Kidney tubule cell (primary cell): ENCODE measurements at regions not wholly inside any gene's neighbourhood (a gene's known extent, or its start where the extent isn't known, plus 50 kb on each side); places are given as distances from the start of the nearest gene placed in this dataset.

ENCODE experiments used
- DNase-seq: peaks from one replicate; pipeline ENCODE4 v3.0.0-alpha.2; 2018; ENCODE audit warnings: low spot score

GRCh38 chr7:25926009-25926408 is 226.0 kb upstream of the NFE2L3 start:
- peak; percentile 55 for DNase-seq

GRCh38 chr7:25926451-25926850 is 225.5 kb upstream of the NFE2L3 start:
- DNase-seq: peak; percentile 2

GRCh38 chr7:25926891-25927625 is 224.9 kb upstream of the NFE2L3 start:
- no peak for DNase-seq

DNA sequence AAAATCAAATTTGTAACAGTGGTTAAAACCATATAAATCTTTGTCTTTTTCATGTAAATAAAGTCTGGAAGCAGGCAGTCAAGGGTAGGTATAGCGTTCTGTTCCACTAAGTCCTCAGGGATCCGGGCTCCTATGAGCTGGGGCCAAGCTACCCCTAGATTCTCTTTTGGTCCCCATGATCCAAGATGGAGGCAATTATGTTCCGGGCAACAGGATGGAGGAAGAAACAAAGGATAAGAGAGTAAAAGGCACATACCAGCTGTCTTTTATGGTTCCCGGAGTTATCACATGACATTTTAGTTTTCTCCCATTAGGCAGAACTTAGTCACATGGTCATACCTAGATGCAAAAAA is 224.4 kb upstream of the NFE2L3 start:
- no peak for DNase-seq

DNA sequence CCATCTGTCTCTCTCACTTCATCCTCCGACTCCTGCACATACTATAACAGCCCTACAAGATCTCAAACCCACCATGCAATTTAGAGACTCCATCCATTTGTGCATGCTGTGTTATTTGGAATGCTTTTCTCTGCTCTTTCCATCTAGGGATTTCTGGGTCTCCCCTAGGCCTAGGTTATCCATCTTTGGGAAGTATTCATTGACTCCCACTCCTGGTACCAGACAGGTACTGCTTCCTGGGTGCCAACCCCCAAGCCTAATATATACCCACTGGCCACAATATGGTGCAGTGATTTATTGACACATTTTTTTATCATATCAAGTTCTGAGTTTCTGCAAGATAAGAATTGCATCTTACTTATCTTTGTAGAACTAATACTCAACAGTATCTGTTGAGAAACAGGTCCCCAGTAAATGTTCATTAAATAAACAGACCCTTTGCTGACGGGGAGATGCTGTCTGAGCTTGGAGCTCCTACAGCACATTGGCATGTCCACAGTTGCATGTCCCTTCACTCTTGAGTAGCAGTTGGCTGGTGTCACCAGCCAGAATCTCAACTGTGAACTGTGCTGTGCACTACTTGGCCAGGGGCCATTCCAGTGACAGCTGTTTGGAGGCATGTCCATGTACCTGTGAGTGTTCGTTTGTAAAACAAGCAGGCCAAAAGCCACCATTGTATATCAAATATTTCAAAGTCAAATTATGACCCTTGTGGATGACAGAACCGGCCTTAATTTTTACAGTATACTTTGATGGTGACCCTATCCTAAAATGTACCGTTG is 223.3 kb upstream of the NFE2L3 start:
- no peak for DNase-seq

DNA sequence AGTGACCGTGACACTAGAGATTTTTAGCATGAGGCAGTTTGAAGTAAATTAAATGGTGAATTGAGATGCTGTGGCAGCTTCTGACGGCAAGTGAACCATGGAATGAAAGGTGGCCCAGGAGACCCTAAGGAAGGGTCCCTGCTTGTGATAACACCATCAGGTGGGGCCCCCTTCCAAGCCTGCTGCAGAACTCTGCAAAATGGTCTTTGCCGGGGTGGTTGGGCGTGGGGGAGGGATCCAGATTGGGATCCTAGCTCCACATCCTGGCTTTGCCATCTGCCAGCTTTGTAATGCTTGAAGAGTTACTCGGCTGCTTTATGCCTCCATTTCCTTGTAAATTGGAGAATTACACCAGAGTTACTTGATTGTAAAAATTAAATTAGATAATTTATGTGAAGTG is 222.6 kb upstream of the NFE2L3 start:
- DNase-seq: no peak

GRCh38 chr7:25930492-25931048 is 221.4 kb upstream of the NFE2L3 start:
- no peak for DNase-seq

DNA sequence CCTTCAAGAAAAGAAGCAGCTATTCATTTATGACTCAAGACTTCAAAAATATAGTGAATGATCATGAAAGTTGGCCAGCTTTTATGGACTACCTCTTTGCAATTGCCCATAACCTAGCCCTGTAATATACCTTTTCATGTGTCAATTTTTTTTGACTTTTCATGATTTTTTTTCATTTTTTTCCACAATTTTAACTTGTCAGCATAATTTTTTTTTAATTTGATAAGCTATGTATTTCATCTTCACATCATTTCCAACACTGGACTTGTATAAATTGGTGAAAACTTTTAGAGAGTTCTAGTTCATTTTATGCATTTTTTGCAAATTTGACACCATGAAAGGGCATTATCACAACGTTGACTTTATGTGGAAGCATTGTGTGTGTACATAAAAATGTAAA is 220.8 kb upstream of the NFE2L3 start:
- no peak for DNase-seq

DNA sequence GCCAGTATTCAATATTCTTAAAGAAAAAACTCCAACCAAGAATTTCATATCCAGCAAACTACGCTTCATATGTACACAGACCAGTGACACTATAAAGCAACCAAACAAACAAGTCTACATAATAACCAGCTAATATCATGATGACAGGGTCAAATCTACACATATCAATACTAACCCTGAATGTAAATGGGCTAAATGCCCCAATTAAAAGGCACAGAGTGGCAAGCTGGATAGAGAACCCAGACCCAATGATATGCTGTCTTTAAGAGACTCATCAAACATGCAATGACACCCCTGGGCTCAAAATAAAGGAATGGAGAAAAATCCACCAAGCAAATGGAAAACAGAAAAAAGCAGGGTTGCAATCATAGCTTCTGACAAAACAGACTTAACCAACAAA is 218.1 kb upstream of the NFE2L3 start:
- no peak for DNase-seq

DNA sequence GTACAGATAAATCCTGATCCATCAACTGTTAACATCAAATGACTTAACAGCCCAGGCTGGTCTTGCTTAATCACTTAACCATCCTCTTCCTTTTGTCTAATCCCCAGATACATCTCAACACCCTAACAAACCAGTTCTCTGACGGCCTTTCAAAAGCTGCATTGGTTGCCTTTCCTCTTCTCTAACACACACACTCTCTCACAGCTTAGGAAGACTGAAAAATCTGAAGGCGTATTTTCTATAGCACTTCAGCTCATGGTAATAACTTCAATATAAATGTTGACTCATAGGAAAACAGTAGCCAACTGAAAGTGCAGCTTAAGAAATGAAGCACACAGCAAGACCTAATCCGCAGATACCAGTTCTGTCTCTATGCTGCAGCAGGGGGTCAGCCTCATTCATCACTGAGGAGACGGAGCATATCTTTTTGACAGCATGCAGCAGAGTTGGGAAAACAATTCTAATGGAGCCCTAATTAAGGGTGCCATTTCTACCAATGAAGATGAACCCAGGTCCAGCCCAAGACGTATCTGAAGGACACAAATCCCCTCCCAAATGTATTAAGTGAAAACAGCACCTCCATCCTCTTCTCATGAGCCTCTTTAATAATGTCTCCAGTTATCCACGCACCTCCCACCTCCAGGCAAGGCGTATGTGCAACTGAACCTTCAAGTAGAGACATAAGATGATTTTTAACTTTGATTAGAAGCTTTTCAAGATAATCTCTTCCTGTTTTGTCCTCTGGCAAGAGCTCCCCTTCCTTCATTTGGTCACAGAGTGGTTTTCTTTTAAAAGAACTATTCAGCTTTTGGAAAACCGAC is 211.7 kb upstream of the NFE2L3 start:
- no peak for DNase-seq

DNA sequence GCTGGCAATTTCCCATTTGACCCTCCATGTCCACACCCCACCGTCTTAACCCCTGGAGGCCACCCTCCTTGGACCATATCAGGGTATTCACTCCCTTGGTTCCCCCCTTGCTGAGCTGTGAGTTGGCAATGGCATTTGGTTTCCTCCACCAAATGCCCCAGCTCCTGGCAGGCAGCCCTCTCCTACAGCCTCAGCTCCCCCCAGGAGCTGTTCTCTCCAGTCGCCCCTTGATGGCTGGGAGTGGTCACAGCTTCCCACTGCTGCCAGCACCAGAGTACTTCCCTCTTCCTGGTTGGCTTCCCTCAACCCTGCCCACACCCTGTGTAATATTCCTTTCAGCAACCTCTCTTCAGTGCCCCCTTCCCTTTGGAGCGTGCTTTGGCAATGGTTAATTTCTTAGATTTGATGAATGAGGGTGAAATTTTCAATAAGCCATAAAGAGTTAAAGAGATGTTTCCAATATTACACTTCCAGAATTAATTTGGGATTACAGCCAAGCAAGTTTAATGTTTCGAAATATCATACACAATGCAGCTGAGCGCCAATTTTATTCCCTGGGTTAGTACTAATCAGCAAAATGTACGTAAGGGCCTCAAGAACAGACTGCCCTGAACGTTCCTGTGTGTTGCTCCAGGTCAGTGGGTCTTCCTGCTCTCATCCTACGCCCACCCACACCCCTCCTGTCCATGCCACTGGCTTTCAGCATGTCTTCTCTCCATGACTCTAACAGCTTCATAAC is 207.1 kb upstream of the NFE2L3 start:
- DNase-seq: no peak

DNA sequence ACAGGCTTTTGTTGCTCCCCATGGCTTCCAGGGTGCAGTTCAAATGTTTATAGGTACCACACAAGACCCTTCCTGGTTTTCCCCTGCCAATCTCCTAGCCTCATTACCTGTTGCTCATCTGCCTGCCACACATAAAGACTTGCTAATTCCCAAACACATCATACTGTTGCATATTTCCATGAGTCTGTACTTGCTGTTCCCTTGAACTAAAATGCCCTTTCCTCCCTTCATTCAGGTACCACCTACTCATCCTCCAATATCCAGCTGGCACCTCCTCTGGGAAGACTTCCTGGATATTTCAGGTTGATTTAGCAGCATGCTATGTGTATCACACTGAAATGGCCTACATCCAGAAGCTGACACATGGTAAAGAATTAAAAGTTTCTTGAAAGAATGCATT is 206.4 kb upstream of the NFE2L3 start:
- no peak for DNase-seq

GRCh38 chr7:25946181-25946580 is 205.8 kb upstream of the NFE2L3 start:
- DNase-seq: no peak

GRCh38 chr7:25947669-25948516 is 204.1 kb upstream of the NFE2L3 start:
- DNase-seq: peak; percentile 88

GRCh38 chr7:25949736-25950487 is 202.1 kb upstream of the NFE2L3 start:
- no peak for DNase-seq

DNA sequence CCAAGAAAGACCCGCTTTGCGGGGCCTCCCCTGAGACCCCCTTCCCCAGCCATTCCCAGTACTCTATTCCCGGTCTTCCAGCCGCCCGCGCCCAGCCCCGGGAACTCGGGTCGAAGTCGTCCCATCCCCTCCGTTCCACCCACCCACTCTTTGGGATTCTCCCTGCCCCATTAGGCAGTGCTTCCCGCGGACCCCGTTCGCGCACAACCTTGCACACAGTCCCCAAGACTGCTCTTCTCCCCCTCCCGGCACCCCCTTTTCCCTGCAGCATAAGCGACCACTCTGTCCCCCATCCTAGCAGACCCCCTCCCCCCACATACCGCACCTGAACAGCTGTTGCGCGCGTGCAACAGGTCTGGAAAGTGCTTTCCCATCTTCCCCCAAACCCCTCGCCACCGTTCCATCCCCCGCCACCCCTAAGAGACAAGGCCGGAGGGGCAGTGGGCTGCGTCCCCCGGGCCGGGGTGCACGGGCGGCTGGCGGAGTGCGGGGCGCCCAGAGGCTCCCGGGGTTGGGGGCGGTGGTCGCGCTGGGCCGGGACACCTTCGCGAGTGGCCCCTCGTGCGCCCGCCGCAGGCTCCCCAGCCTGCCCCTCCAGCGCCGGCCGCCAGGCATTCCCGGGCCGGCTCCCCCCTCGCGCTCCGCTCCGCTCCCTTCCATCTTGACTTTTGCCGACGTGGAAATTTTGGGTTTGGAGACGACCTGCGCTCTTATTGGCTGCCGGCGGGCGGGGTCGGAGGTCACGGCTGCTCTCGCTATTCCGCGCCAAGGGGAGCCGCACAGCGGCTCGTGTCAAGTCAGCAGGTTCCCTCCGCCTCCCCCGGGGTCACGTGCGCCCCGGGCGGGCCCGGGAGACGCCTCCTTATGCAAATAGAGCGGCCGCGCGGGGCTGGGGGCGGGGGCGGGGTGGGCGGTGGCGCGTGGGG is 201.2 kb upstream of the NFE2L3 start:
- DNase-seq: peak; percentile 81

DNA sequence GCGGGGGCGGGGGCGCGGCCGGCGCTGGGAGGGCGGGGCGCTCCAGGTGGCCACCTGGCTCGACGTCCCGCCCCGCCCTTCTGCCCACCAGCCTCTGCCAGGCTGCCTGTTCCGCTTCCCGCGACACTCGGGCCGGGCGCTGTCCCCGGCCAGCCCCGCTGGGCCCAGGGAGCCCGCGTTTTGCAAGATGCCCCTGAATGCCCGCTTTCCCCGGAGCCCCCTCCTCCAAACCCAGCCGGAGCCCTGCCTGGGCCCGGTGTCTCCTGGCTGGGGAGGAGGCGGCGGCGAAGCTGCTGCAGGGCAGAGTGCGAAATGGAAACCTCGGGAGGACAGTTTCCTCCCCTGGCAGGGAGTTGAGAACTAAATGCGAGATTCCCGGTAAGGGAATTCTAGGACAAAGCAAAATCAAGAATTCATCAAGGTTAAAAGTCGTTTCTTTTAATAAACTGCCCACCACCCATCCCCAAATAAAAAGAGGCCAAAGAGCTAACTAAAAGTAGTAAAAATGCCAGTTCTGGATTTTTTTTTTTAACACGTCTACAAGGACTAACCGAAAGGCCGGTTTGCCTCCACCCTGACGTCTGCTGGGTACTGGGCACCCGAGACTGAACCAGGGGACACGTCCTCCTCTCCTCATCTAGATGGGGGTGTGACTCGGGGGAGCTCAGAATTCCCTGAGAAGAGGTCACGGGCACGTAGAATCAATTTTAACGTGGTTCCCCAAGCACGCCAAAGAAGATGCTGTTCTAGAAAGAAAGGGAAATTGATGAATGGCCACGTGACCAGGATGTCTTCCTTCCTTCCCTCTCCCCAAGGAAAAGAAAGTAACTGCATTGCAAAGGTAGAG is 200.4 kb upstream of the NFE2L3 start:
- DNase-seq: peak; percentile 6
